ENCODE measurements at regions not wholly inside any gene's neighbourhood (a gene's known extent, or its start where the extent isn't known, plus 50 kb on each side); places are given as distances from the start of the nearest gene placed in this dataset.

GRCh38 chr7:46446151-46446550 is 525.1 kb upstream of the IGFBP3 start:
- Mint-ChIP-seq H3K27ac (no peak overlapping the region), H3K36me3 (ENCODE audit: low read depth) (no peaks in the 10 kb centered on the region), H3K4me1 (no peaks in the 10 kb centered on the region), H3K9me3 (peaks cover 12% of the 10 kb centered on the region), H3K4me3 (no peak overlapping the region), H3K27me3 (no peaks in the 10 kb centered on the region)
- ChIA-PET CTCF (no interaction called here), POLR2A (no interaction called here)
- no peak for DNase-seq

GRCh38 chr7:46444256-46444655 is 523.2 kb upstream of the IGFBP3 start:
- Mint-ChIP-seq H3K9me3 (peaks cover 5% of the 10 kb centered on the region), H3K27me3 (no peaks in the 10 kb centered on the region), H3K27ac (no peak overlapping the region), H3K4me3 (no peak overlapping the region), H3K4me1 (no peaks in the 10 kb centered on the region), H3K36me3 (ENCODE audit: low read depth) (no peaks in the 10 kb centered on the region)
- CTCF ChIA-PET = no interaction called here
- DNase-seq = no peak
- POLR2A ChIA-PET = no interaction called here

GRCh38 chr7:46440186-46440585 is 519.1 kb upstream of the IGFBP3 start:
- no peak for DNase-seq
- no peaks in the 10 kb centered on the region for H3K4me1 Mint-ChIP-seq
- peaks cover 6% of the 10 kb centered on the region for H3K9me3 Mint-ChIP-seq
- ChIA-PET CTCF (no interaction called here), POLR2A (no interaction called here)
- H3K4me3 Mint-ChIP-seq = no peak overlapping the region
- no peaks in the 10 kb centered on the region for H3K36me3 Mint-ChIP-seq (ENCODE audit: low read depth)
- H3K27ac Mint-ChIP-seq = no peak overlapping the region
- H3K27me3 Mint-ChIP-seq = no peaks in the 10 kb centered on the region

GRCh38 chr7:46432708-46433107 is 511.6 kb upstream of the IGFBP3 start:
- POLR2A ChIA-PET = no interaction called here
- H3K27ac Mint-ChIP-seq = no peak overlapping the region
- H3K4me3 Mint-ChIP-seq = no peak overlapping the region
- H3K36me3 Mint-ChIP-seq (ENCODE audit: low read depth) = no peaks in the 10 kb centered on the region
- no peaks in the 10 kb centered on the region for H3K4me1 Mint-ChIP-seq
- no peaks in the 10 kb centered on the region for H3K27me3 Mint-ChIP-seq
- DNase-seq = no peak
- peaks cover 9% of the 10 kb centered on the region for H3K9me3 Mint-ChIP-seq
- CTCF ChIA-PET = no interaction called here

GRCh38 chr7:46428295-46428694 is 507.2 kb upstream of the IGFBP3 start:
- no peaks in the 10 kb centered on the region for H3K4me1 Mint-ChIP-seq
- H3K9me3 Mint-ChIP-seq = peaks cover 6% of the 10 kb centered on the region
- H3K36me3 Mint-ChIP-seq (ENCODE audit: low read depth) = no peaks in the 10 kb centered on the region
- no peak overlapping the region for H3K27ac Mint-ChIP-seq
- ChIA-PET CTCF (no interaction called here), POLR2A (no interaction called here)
- no peak overlapping the region for H3K4me3 Mint-ChIP-seq
- no peak for DNase-seq
- no peaks in the 10 kb centered on the region for H3K27me3 Mint-ChIP-seq

- DNase-seq = no peak
- CTCF ChIA-PET = no interaction called here
- POLR2A ChIA-PET = no interaction called here
Measured at GRCh38 chr7:46424934-46425333, 503.9 kb upstream of the IGFBP3 start.

GRCh38 chr7:46421441-46422230 is 500.6 kb upstream of the IGFBP3 start:
- Mint-ChIP-seq H3K9me3 (peaks cover 3% of the 10 kb centered on the region), H3K27me3 (no peaks in the 10 kb centered on the region), H3K4me3 (no peak overlapping the region), H3K4me1 (no peaks in the 10 kb centered on the region), H3K36me3 (ENCODE audit: low read depth) (no peaks in the 10 kb centered on the region), H3K27ac (no peak overlapping the region)
- no peak for DNase-seq
- POLR2A ChIA-PET = no interaction called here
- CTCF ChIA-PET = no interaction called here

More at GRCh38 chr7:46424934-46425333, 503.9 kb upstream of the IGFBP3 start:
- no peak overlapping the region for H3K4me3 Mint-ChIP-seq
- no peak overlapping the region for H3K27ac Mint-ChIP-seq
- peaks cover 3% of the 10 kb centered on the region for H3K9me3 Mint-ChIP-seq
- H3K4me1 Mint-ChIP-seq = no peaks in the 10 kb centered on the region
- H3K36me3 Mint-ChIP-seq (ENCODE audit: low read depth) = no peaks in the 10 kb centered on the region
- no peaks in the 10 kb centered on the region for H3K27me3 Mint-ChIP-seq

GRCh38 chr7:46414946-46415345 is 493.9 kb upstream of the IGFBP3 start:
- Mint-ChIP-seq H3K4me3 (no peak overlapping the region), H3K27ac (no peak overlapping the region), H3K4me1 (no peaks in the 10 kb centered on the region), H3K9me3 (no peaks in the 10 kb centered on the region), H3K27me3 (no peaks in the 10 kb centered on the region), H3K36me3 (ENCODE audit: low read depth) (no peaks in the 10 kb centered on the region)
- POLR2A ChIA-PET = no interaction called here
- DNase-seq = no peak
- CTCF ChIA-PET = no interaction called here

- Mint-ChIP-seq H3K27ac (no peak overlapping the region), H3K27me3 (no peaks in the 10 kb centered on the region), H3K9me3 (no peaks in the 10 kb centered on the region), H3K36me3 (ENCODE audit: low read depth) (no peaks in the 10 kb centered on the region), H3K4me3 (no peak overlapping the region), H3K4me1 (no peaks in the 10 kb centered on the region)
- ChIA-PET CTCF (no interaction called here), POLR2A (no interaction called here)
- DNase-seq = no peak
Measured at GRCh38 chr7:46411236-46411635, 490.2 kb upstream of the IGFBP3 start.

- no peak for DNase-seq
- Mint-ChIP-seq H3K36me3 (ENCODE audit: low read depth) (no peaks in the 10 kb centered on the region), H3K4me1 (no peaks in the 10 kb centered on the region), H3K4me3 (no peak overlapping the region), H3K27me3 (no peaks in the 10 kb centered on the region), H3K9me3 (no peaks in the 10 kb centered on the region), H3K27ac (no peak overlapping the region)
- CTCF ChIA-PET = no interaction called here
- POLR2A ChIA-PET = no interaction called here
Measured at GRCh38 chr7:46407125-46407524, 486.1 kb upstream of the IGFBP3 start.

GRCh38 chr7:46397591-46397990 is 476.5 kb upstream of the IGFBP3 start:
- no peak overlapping the region for H3K4me3 Mint-ChIP-seq
- H3K27me3 Mint-ChIP-seq = no peaks in the 10 kb centered on the region
- no peaks in the 10 kb centered on the region for H3K4me1 Mint-ChIP-seq
- ChIA-PET POLR2A (no interaction called here), CTCF (no interaction called here)
- no peak for DNase-seq
- H3K9me3 Mint-ChIP-seq = no peaks in the 10 kb centered on the region
- H3K27ac Mint-ChIP-seq = no peak overlapping the region
- no peaks in the 10 kb centered on the region for H3K36me3 Mint-ChIP-seq (ENCODE audit: low read depth)

GRCh38 chr7:46396481-46396880 is 475.4 kb upstream of the IGFBP3 start:
- ChIA-PET POLR2A (no interaction called here), CTCF (no interaction called here)
- H3K4me3 Mint-ChIP-seq = no peak overlapping the region
- H3K36me3 Mint-ChIP-seq (ENCODE audit: low read depth) = no peaks in the 10 kb centered on the region
- H3K4me1 Mint-ChIP-seq = no peaks in the 10 kb centered on the region
- H3K27me3 Mint-ChIP-seq = no peaks in the 10 kb centered on the region
- DNase-seq = no peak
- H3K9me3 Mint-ChIP-seq = no peaks in the 10 kb centered on the region
- H3K27ac Mint-ChIP-seq = no peak overlapping the region

- Mint-ChIP-seq H3K4me3 (no peak overlapping the region), H3K27me3 (no peaks in the 10 kb centered on the region), H3K36me3 (ENCODE audit: low read depth) (no peaks in the 10 kb centered on the region), H3K9me3 (no peaks in the 10 kb centered on the region), H3K27ac (no peak overlapping the region), H3K4me1 (no peaks in the 10 kb centered on the region)
- no peak for DNase-seq
- ChIA-PET POLR2A (no interaction called here), CTCF (no interaction called here)
Measured at GRCh38 chr7:46393142-46393541, 472.1 kb upstream of the IGFBP3 start.

Data from activated CD4-positive, alpha-beta T cell treated with anti-CD3 and anti-CD28 coated beads, Interleukin-2, amount 10 ng/mL, durations not matched to agents 7 days and 5 days (primary cell).